ENCODE measurements at regions not wholly inside any gene's neighbourhood (a gene's known extent, or its start where the extent isn't known, plus 50 kb on each side); places are given as distances from the start of the nearest gene placed in this dataset.

- POLR2A ChIA-PET: no interaction called here
- H3K4me3 ChIP-seq (ENCODE audit: low read depth, low read length): no peak overlapping the region
- no peak for DNase-seq (ENCODE audit: low read depth, low spot score)
- TF ChIP-seq CTCF (IDR thresholded peaks at IDR 0.05; ENCODE audit: insufficient read depth, low read length, missing control alignments): no peak
- CTCF ChIA-PET: interaction anchor here (1.2 to 1.6 kb wide), 3 partner anchors 9 to 329 kb away, joined by 3 to 6 read pairs (median 3); no protein-coding TSS in a partner anchor
These were observed 242.5 kb upstream of the CAND1 start for GRCh38 chr12:67026487-67027246.

- ChIA-PET CTCF (no interaction called here), POLR2A (no interaction called here)
- no peak overlapping the region for H3K4me3 ChIP-seq (ENCODE audit: low read depth, low read length)
- no peak for TF ChIP-seq CTCF (IDR thresholded peaks at IDR 0.05; ENCODE audit: insufficient read depth, low read length, missing control alignments)
- no peak for DNase-seq (ENCODE audit: low read depth, low spot score)
These were observed 240.6 kb upstream of the CAND1 start for GRCh38 chr12:67028529-67028928.

- CTCF ChIA-PET: no interaction called here
- POLR2A ChIA-PET: no interaction called here
- no peak for DNase-seq (ENCODE audit: low read depth, low spot score)
- no peak overlapping the region for H3K4me3 ChIP-seq (ENCODE audit: low read depth, low read length)
- TF ChIP-seq CTCF (IDR thresholded peaks at IDR 0.05; ENCODE audit: insufficient read depth, low read length, missing control alignments): no peak
These were observed 234.9 kb upstream of the CAND1 start for GRCh38 chr12:67034110-67034879.

DNA sequence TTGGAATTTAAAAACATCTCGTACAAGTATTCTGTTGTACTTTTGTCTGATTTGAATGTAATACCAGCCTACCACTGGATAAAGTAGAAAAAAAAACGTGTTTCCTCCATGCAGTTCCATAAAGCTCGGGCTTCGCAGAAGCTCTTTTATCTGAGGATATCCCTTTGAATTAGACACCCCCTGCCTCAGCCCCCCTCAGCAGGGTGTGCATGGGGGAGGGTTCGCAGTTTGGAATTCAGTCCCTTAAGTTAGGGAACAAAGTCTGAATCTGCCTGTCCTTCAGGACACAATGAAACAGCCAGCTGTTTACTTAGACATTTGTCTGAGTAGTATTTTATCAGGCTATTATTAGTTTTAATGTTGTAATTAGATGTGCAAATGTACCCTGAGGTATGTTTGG lies 234.0 kb upstream of the CAND1 start:
- H3K4me3 ChIP-seq (ENCODE audit: low read depth, low read length): no peak overlapping the region
- TF ChIP-seq CTCF (IDR thresholded peaks at IDR 0.05; ENCODE audit: insufficient read depth, low read length, missing control alignments): no peak
- CTCF ChIA-PET: interaction anchor here (1.1 kb wide), 1 partner anchor 9 kb away, joined by 3 read pairs; no protein-coding TSS in a partner anchor
- DNase-seq (ENCODE audit: low read depth, low spot score): no peak
- POLR2A ChIA-PET: no interaction called here

GRCh38 chr12:67038486-67038885 lies 230.7 kb upstream of the CAND1 start:
- CTCF ChIA-PET: no interaction called here
- POLR2A ChIA-PET: no interaction called here
- TF ChIP-seq CTCF (IDR thresholded peaks at IDR 0.05; ENCODE audit: insufficient read depth, low read length, missing control alignments): no peak
- DNase-seq (ENCODE audit: low read depth, low spot score): no peak
- no peak overlapping the region for H3K4me3 ChIP-seq (ENCODE audit: low read depth, low read length)
